ENCODE measurements at regions not wholly inside any gene's neighbourhood (a gene's known extent, or its start where the extent isn't known, plus 50 kb on each side); places are given as distances from the start of the nearest gene placed in this dataset.

DNA sequence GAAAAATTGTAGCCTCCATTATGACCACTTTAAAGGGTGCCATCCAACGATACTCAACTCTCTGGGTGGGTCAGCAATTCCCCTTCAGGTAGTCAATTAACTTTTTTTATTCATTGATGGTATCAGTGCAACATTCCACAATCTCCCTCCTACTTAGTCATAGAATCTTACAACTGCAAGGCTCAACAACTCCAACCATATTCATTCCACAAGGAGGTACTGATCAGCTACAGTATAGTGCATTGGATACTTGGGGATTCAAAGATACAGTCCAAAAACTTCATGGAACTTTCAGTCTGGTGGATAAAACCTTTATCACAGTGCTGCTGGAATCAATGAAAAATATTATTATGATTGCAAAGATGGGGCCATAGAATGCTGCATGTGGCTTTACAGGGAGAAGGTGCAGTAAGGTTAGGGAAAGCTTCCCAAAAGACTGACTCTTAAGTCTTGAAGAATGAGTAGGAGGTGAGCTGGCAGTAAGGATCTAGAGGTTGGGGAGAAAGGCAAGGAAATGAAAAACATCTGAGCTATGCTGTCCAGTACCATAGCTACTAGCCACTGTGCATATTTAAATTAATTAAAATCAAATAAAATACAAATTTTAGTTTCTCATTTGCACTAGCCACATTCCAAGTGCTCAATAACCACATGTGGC lies 314.7 kb upstream of the PRDM1 start:
- TF ChIP-seq TCF4 (CRISPR knock-in tag; IDR thresholded peaks at IDR 0.05; ENCODE audit: borderline replicate concordance), result no peak
- no peak for TF ChIP-seq SNAI2 (CRISPR knock-in tag; IDR thresholded peaks at IDR 0.05)
- no peak for TF ChIP-seq TOX (CRISPR knock-in tag; IDR thresholded peaks at IDR 0.05; ENCODE audit: borderline replicate concordance)
- no peak for TF ChIP-seq ZFP30 (CRISPR knock-in tag; IDR thresholded peaks at IDR 0.05)
- TF ChIP-seq, protein P1, sequence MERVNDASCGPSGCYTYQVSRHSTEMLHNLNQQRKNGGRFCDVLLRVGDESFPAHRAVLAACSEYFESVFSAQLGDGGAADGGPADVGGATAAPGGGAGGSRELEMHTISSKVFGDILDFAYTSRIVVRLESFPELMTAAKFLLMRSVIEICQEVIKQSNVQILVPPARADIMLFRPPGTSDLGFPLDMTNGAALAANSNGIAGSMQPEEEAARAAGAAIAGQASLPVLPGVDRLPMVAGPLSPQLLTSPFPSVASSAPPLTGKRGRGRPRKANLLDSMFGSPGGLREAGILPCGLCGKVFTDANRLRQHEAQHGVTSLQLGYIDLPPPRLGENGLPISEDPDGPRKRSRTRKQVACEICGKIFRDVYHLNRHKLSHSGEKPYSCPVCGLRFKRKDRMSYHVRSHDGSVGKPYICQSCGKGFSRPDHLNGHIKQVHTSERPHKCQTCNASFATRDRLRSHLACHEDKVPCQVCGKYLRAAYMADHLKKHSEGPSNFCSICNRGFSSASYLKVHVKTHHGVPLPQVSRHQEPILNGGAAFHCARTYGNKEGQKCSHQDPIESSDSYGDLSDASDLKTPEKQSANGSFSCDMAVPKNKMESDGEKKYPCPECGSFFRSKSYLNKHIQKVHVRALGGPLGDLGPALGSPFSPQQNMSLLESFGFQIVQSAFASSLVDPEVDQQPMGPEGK (CRISPR knock-in tag; IDR thresholded peaks at IDR 0.05; ENCODE audit: borderline replicate concordance), result no peak
- TF ChIP-seq OSR1 (CRISPR knock-in tag; IDR thresholded peaks at IDR 0.05), result no peak
- TF ChIP-seq BACH2 (CRISPR knock-in tag; IDR thresholded peaks at IDR 0.05; ENCODE audit: borderline replicate concordance), result no peak
- TF ChIP-seq ESRRG (CRISPR knock-in tag; IDR thresholded peaks at IDR 0.05), result no peak
- TF ChIP-seq, protein P2, sequence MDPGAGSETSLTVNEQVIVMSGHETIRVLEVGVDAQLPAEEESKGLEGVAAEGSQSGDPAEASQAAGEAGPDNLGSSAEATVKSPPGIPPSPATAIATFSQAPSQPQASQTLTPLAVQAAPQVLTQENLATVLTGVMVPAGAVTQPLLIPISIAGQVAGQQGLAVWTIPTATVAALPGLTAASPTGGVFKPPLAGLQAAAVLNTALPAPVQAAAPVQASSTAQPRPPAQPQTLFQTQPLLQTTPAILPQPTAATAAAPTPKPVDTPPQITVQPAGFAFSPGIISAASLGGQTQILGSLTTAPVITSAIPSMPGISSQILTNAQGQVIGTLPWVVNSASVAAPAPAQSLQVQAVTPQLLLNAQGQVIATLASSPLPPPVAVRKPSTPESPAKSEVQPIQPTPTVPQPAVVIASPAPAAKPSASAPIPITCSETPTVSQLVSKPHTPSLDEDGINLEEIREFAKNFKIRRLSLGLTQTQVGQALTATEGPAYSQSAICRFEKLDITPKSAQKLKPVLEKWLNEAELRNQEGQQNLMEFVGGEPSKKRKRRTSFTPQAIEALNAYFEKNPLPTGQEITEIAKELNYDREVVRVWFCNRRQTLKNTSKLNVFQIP (CRISPR knock-in tag; IDR thresholded peaks at IDR 0.05; ENCODE audit: borderline replicate concordance, low read depth), result no peak
- TF ChIP-seq ARNTL (CRISPR knock-in tag; IDR thresholded peaks at IDR 0.05; ENCODE audit: borderline replicate concordance, low read depth), result no peak
- no peak for TF ChIP-seq ZC3H10 (CRISPR knock-in tag; IDR thresholded peaks at IDR 0.05)
- TF ChIP-seq ZFP3 (CRISPR knock-in tag; IDR thresholded peaks at IDR 0.05), result no peak
- no peak for TF ChIP-seq ZNF565 (CRISPR knock-in tag; conservative IDR thresholded peaks at IDR 0.05; ENCODE audit: low read depth)
- no peak for TF ChIP-seq ISL1 (CRISPR knock-in tag; IDR thresholded peaks at IDR 0.05)
- TF ChIP-seq PPARA (CRISPR knock-in tag; IDR thresholded peaks at IDR 0.05; ENCODE audit: borderline replicate concordance), result no peak
- no peak for TF ChIP-seq GLIS3 (CRISPR knock-in tag; IDR thresholded peaks at IDR 0.05)
- ATAC-seq, result peak; percentile 41; the same call in 1 of the 3 replicates

DNA sequence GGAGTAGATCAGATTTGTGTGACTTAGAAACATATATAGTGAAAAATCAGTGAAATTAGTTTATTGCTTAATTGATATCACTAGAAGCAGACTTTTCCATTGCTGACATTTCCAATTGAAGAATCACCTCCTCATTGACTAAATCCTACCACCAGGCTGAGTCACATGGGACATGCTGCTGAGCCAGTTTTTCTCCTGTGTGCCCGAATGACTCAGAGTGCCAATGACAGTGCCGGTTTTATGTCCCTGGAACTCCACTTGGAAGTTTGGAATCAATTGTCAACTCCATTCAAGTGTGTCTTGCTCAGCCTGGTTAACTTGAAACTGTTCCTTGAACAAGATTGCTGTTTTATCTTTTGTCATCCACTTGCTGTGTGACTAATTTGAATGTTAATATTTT lies 316.1 kb upstream of the PRDM1 start:
- TF ChIP-seq ZFP30 (CRISPR knock-in tag; IDR thresholded peaks at IDR 0.05) (no peak), ESRRG (CRISPR knock-in tag; IDR thresholded peaks at IDR 0.05) (no peak), GLIS3 (CRISPR knock-in tag; IDR thresholded peaks at IDR 0.05) (no peak), ISL1 (CRISPR knock-in tag; IDR thresholded peaks at IDR 0.05) (no peak), TCF4 (CRISPR knock-in tag; IDR thresholded peaks at IDR 0.05; ENCODE audit: borderline replicate concordance) (no peak)
- no peak for ATAC-seq

DNA sequence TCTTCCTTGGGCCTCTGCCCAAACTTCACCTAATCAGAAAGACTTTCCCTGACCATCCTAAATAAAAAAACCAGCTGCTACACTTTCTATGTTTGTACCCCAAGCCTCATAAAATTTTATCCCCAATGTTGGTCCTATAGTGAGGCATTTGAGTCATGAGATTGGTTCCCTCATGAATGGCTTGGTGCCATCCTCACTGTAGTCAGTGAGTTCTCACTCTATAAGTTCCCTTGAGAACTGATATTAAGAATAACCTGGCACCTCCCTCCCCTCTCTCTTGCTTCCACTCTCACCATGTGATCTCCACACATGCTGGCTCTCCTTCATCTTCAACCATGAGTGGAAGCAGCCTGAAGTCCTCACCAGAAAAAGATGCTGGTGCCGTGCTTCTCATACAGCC lies 316.9 kb upstream of the PRDM1 start:
- ATAC-seq, result no peak
- no peak for TF ChIP-seq ZNF70 (CRISPR knock-in tag; IDR thresholded peaks at IDR 0.05)

DNA sequence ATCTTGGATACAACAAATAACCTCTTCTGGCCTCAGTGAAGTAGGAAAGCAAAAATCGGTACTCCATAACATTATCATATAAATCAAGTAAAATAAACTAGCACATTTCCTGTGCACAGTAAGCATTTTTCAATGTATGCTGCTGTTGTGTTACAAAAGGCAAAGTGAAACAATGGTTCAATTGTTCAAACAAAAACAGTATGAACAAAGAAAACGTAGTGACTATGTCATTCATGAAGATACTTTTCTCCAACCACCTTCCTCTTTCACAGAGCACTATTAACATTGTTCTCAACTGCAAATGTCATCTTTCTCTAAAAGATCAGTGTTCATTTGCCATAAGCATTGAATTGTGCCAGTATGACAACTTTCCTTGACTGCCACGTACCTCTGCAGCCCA lies 318.6 kb upstream of the PRDM1 start:
- TF ChIP-seq TOX (CRISPR knock-in tag; IDR thresholded peaks at IDR 0.05; ENCODE audit: borderline replicate concordance) (no peak), ZFP3 (CRISPR knock-in tag; IDR thresholded peaks at IDR 0.05) (no peak), CSDC2 (CRISPR knock-in tag; IDR thresholded peaks at IDR 0.05) (no peak), GLIS3 (CRISPR knock-in tag; IDR thresholded peaks at IDR 0.05) (no peak), ZNF8 (CRISPR knock-in tag; IDR thresholded peaks at IDR 0.05) (no peak), ESRRG (CRISPR knock-in tag; IDR thresholded peaks at IDR 0.05) (no peak), ZC3H10 (CRISPR knock-in tag; IDR thresholded peaks at IDR 0.05) (no peak), ZFP30 (CRISPR knock-in tag; IDR thresholded peaks at IDR 0.05) (no peak), SNAI2 (CRISPR knock-in tag; IDR thresholded peaks at IDR 0.05) (no peak), ARNTL (CRISPR knock-in tag; IDR thresholded peaks at IDR 0.05; ENCODE audit: borderline replicate concordance, low read depth) (no peak)
- TF ChIP-seq, protein P3, sequence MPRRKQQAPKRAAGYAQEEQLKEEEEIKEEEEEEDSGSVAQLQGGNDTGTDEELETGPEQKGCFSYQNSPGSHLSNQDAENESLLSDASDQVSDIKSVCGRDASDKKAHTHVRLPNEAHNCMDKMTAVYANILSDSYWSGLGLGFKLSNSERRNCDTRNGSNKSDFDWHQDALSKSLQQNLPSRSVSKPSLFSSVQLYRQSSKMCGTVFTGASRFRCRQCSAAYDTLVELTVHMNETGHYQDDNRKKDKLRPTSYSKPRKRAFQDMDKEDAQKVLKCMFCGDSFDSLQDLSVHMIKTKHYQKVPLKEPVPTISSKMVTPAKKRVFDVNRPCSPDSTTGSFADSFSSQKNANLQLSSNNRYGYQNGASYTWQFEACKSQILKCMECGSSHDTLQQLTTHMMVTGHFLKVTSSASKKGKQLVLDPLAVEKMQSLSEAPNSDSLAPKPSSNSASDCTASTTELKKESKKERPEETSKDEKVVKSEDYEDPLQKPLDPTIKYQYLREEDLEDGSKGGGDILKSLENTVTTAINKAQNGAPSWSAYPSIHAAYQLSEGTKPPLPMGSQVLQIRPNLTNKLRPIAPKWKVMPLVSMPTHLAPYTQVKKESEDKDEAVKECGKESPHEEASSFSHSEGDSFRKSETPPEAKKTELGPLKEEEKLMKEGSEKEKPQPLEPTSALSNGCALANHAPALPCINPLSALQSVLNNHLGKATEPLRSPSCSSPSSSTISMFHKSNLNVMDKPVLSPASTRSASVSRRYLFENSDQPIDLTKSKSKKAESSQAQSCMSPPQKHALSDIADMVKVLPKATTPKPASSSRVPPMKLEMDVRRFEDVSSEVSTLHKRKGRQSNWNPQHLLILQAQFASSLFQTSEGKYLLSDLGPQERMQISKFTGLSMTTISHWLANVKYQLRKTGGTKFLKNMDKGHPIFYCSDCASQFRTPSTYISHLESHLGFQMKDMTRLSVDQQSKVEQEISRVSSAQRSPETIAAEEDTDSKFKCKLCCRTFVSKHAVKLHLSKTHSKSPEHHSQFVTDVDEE (CRISPR knock-in tag; IDR thresholded peaks at IDR 0.05), result no peak
- TF ChIP-seq, protein P1 (CRISPR knock-in tag; IDR thresholded peaks at IDR 0.05; ENCODE audit: borderline replicate concordance), result no peak
- no peak for ATAC-seq

Data from SK-N-SH treated with all-trans-retinoic acid at 6 μM for 48 hours (cell line).